T47D (cell line): ENCODE measurements at regions not wholly inside any gene's neighbourhood (a gene's known extent, or its start where the extent isn't known, plus 50 kb on each side); places are given as distances from the start of the nearest gene placed in this dataset.

Source experiments
- DNase-seq, 2 experiments: peaks; one replicate each; pipeline versions ENCODE4 v3.0.0 to v3.0.0-alpha.2; 2011 to 2012; ENCODE audit warnings: low read depth in 1 of 2, low spot score in 1 of 2
- JUND ChIP-seq: IDR thresholded peaks from 2 replicates; pipeline ENCODE4 v1.6.1; 2012; ENCODE audit warnings: low read depth
- in situ Hi-C: cut with HindIII; loops from 2 replicates; pipeline ENCODE4 v1.10.0; 2016; ENCODE audit warnings: low sequenced_read_pairs, low pct_unique_long_range_greater_than_20kb

DNA sequence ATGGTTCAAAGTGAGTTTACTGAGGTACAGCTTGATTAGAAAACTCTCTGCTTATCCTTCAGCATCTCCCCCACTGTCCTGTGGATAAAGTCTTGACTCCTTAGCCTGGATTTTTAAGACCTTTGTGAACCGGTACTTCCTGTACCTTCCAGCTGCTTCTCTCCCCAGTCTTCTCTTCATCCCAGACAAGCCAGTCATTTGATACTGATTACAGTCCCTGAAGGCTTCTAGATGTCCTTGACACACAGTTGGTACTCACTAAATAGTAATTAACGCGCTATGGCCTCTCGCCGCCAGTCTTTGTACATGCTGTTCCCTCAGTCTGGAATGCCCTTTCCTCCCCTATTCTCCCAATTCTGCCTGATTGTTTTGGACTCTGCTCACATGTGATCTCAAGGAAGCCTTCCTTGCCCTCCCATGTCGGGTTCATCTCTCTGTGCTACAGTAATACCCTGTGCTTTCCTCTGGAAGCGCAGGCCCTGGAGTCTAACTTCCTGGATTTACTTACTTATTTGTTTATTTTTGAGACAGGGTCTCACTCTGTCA lies 50.6 kb upstream of the PTGR2 start:
- in situ Hi-C loops = no loop called here
- TF ChIP-seq JUND = no peak
- DNase-seq = no peak

DNA sequence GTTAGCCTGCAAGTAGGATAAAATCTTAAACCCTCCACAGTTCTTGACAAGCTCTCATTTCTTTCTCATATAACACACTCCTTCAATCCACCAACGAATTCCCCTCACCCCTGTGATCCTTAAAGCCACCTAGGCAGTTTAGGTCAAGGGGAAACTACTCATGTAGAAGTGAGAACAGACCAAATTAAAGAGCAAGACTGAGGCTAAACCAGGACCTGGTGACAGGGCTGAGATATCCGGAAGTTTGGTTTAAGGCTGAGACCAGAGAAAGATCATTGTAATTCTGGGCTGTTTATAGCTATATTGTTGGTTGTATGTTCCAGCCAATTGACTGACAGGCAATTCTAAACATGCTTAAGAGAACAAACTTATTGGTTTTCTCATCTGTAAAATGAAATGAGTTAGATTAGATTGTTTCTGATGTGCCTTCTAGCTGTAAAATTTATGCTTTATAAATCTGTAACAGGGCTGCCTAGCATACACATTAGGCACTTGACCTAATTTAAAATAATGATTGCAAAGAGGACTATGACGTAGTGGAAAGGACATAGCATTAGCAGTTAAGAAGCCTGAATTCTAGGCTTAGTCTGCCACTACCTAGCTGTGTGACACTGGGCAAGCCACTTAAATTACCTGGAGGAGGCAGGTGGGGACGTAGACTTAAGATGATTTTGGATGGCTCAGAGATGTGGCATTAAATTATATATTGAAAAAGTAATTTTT lies 53.9 kb upstream of the PTGR2 start:
- in situ Hi-C loops = no loop called here
- TF ChIP-seq JUND = no peak
- no peak for DNase-seq

DNA sequence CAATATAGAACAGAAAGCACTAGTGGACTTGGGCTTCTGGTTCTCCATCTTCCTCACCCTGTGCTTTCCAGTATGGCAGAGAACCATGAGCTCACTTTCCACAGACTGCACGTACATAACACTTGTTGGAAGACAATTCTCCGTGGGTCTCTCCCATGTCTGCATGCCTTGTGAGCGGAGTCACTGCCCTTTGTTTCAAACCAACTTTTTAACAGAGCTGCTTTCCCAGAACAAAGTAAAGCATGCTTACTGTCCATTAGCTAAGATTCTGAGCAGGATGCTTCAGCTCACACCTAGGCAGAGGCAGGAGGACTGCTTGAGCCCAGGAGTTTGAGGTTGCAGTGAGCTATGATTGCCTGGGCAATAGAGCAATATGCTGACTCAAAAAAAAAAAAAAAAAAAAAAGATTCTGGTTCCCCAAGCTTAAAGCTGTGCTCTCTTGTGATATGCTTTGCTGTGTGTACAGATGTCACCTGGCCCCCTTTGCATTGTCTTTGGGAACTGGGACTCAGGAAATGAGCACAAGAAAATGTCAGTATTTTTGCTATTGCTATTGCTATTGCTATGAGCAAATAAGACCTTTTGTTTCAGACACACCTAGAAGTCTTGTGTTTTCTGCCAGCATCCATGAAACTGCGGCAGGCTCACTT lies 54.6 kb upstream of the PTGR2 start:
- in situ Hi-C loops = no loop called here
- DNase-seq = no peak
- no peak for TF ChIP-seq JUND

GRCh38 chr14:73796415-73796814 lies 55.2 kb upstream of the PTGR2 start:
- no peak for DNase-seq
- in situ Hi-C loops = no loop called here
- TF ChIP-seq JUND = no peak

- DNase-seq = peak in 1 of 2 experiments; percentile 50
- in situ Hi-C loops = no loop called here
- TF ChIP-seq JUND = no peak
Measured at GRCh38 chr14:73795974-73796373, 55.7 kb upstream of the PTGR2 start.

GRCh38 chr14:73795466-73795865 lies 56.2 kb upstream of the PTGR2 start:
- no peak for DNase-seq
- in situ Hi-C loops = no loop called here
- no peak for TF ChIP-seq JUND

- in situ Hi-C loops = no loop called here
- DNase-seq = no peak
- TF ChIP-seq JUND = no peak
Measured at GRCh38 chr14:73794146-73794545, 57.5 kb upstream of the PTGR2 start.

DNA sequence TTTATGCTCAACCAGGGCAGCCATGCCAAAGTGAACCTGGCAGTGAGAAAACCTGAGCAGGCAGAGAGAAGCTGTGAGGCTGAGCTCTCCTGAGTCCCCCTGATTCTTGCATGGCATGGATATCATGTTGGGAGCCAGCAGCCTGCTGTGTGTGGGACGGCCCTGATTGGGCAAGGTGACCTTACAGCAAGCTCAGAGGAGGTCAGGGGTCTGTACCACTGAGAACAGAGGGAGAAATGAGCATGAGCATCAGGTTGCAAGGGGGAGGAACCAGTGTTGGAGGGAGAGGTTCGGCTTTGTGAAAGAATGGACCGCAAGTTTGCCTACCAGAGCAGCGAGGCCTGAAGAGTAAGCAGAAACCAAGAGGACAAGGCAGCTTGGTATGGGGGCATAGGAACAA lies 59.1 kb upstream of the PTGR2 start:
- in situ Hi-C loops = no loop called here
- no peak for TF ChIP-seq JUND
- no peak for DNase-seq

DNA sequence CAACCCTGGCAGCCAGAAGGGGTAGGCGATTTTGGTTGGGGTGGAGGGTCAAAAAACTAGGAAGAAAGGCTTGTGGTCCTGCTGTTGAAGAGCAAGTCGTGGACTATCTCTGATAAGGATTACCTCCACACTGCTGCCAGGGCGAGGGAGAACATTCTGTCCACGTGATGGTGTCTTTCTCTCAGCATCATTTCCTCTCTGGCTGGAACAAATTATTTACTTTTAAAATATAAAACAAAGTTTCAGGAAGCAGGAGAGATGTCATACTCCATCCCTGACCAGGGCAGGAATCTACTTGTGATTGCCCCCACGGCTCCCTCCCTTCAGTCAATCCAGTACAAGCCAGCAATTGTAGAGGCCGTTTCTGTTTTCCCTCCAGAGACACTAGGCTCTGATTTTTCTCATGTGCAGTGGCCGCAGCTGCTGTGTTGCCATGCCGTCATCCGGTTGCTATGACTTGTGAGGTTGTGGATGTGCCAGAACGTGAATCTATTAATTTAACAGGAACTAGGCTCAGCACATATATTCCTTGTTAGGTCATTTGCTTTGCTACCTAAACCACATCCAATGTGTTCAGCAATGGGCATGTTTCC lies 61.5 kb upstream of the PTGR2 start:
- no peak for TF ChIP-seq JUND
- in situ Hi-C loops = no loop called here
- DNase-seq = no peak

DNA sequence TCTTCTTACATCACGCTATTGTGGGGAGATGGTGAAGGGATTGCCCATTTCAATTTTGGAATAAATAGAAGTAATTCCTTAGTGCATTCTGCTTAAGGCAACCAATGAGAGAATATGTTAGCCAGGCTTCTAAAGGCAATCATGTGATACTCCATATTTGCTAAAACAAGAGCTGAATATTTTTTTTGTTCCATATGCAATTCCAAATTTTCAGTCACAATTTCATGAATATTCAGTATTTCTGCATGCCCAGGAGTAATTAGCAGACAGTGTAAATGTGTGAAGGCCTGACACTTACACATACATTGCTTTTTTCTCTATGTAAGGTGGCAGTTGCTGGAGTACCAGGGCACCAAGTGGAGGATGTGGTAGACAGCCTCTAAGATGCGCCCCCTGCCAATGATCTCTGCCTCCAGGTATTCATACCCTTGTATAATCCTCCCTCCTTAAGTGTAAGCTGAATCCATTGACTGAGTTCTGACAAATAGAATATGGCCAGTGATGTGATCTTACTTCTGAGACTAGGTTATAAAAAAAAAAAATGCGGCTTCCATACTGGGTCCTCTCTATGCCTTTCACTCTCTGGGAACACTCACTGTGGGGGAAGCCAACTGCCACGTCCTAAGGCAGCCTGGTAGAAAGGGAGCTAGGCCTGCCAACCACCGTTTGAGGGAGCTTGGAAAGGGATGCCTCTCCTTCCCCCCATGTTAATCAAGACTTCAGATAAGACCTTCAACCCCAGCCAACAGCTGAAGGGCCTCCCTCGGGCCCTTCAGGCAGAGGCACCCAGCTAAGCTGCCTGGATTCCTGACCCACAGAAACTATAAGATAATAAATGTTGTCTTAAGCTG lies 62.7 kb upstream of the PTGR2 start:
- no peak for TF ChIP-seq JUND
- in situ Hi-C loops = no loop called here
- no peak for DNase-seq

DNA sequence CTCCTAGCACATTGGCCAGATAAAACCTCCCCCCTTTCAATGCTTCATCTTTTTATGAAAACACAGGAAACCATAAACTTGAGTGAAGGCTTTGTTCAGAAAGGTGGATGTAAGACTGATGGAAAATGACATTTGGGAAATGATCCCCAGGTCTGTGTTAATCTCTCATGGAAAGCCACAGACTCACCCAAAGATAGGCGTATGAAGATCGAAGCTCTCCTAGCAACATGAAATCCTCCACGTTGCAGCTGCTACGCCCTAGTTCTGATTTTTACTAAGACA lies 63.4 kb upstream of the PTGR2 start:
- in situ Hi-C loops = no loop called here
- DNase-seq = no peak
- no peak for TF ChIP-seq JUND

- TF ChIP-seq JUND = no peak
- in situ Hi-C loops = no loop called here
- DNase-seq = no peak
Measured at GRCh38 chr14:73787486-73788316, 63.9 kb upstream of the PTGR2 start.
